IPS-NIHi7 (cell line): ENCODE measurements at regions not wholly inside any gene's neighbourhood (a gene's known extent, or its start where the extent isn't known, plus 50 kb on each side); places are given as distances from the start of the nearest gene placed in this dataset.
A peak's percentile ranks its signal among the peaks of the same experiment; 100 is the strongest.
"Not testable (repeated sequence)": the region's sequence is repeated elsewhere in the genome, so short reads cannot be mapped to it uniquely, and the experiment has no call there.

Experiments
- DNase-seq: peaks from one replicate; pipeline ENCODE4 v3.0.0; 2012; ENCODE audit warnings: mixed read lengths; ENCODE audit errors: extremely low spot score

GRCh38 chr9:110016340-110016739, 191.6 kb downstream of the C9orf152 start:
- no peak for DNase-seq

- DNase-seq = not testable (repeated sequence)
Measured at GRCh38 chr9:110020216-110020615, 187.7 kb downstream of the C9orf152 start.

GRCh38 chr9:110021891-110022290, 186.1 kb downstream of the C9orf152 start:
- no peak for DNase-seq

- not testable (repeated sequence) for DNase-seq
Measured at GRCh38 chr9:110023221-110023620, 184.7 kb downstream of the C9orf152 start.

GRCh38 chr9:110025551-110026170, 182.3 kb downstream of the C9orf152 start:
- no peak for DNase-seq

- no peak for DNase-seq
Measured at GRCh38 chr9:110027671-110028081, 180.3 kb downstream of the C9orf152 start.

- DNase-seq = no peak
Measured at GRCh38 chr9:110028271-110028670, 179.7 kb downstream of the C9orf152 start.

- no peak for DNase-seq
Measured at GRCh38 chr9:110028676-110029075, 179.3 kb downstream of the C9orf152 start.

- no peak for DNase-seq
Measured at GRCh38 chr9:110029429-110029955, 178.5 kb downstream of the C9orf152 start.

- DNase-seq = no peak
Measured at GRCh38 chr9:110029956-110030480, 177.9 kb downstream of the C9orf152 start.

GRCh38 chr9:110030632-110031031, 177.3 kb downstream of the C9orf152 start:
- no peak for DNase-seq

- no peak for DNase-seq
Measured at GRCh38 chr9:110031511-110032173, 176.3 kb downstream of the C9orf152 start.

- not testable (repeated sequence) for DNase-seq
Measured at GRCh38 chr9:110032532-110032931, 175.4 kb downstream of the C9orf152 start.

- no peak for DNase-seq
Measured at GRCh38 chr9:110033869-110034268, 174.1 kb downstream of the C9orf152 start.

- no peak for DNase-seq
Measured at GRCh38 chr9:110036286-110036685, 171.7 kb downstream of the C9orf152 start.

GRCh38 chr9:110040788-110041187, 167.2 kb downstream of the C9orf152 start:
- DNase-seq = no peak

GRCh38 chr9:110041452-110041851, 166.5 kb downstream of the C9orf152 start:
- no peak for DNase-seq

- DNase-seq = peak; percentile 23
Measured at GRCh38 chr9:110047232-110047954, 160.6 kb downstream of the C9orf152 start.

- DNase-seq = no peak
Measured at GRCh38 chr9:110047955-110048402, 160.0 kb downstream of the C9orf152 start.

GRCh38 chr9:110048403-110048975, 159.5 kb downstream of the C9orf152 start:
- DNase-seq = peak; percentile 85

GRCh38 chr9:110048976-110049698, 158.8 kb downstream of the C9orf152 start:
- peak; percentile 21 for DNase-seq
